ENCODE measurements at regions not wholly inside any gene's neighbourhood (a gene's known extent, or its start where the extent isn't known, plus 50 kb on each side); places are given as distances from the start of the nearest gene placed in this dataset.

- DNase-seq, result no peak
These were observed 497.4 kb downstream of the RPS24 start for GRCh38 chr10:78531088-78531487.

GRCh38 chr10:78532480-78533042, 498.9 kb downstream of the RPS24 start:
- DNase-seq, result no peak

DNA sequence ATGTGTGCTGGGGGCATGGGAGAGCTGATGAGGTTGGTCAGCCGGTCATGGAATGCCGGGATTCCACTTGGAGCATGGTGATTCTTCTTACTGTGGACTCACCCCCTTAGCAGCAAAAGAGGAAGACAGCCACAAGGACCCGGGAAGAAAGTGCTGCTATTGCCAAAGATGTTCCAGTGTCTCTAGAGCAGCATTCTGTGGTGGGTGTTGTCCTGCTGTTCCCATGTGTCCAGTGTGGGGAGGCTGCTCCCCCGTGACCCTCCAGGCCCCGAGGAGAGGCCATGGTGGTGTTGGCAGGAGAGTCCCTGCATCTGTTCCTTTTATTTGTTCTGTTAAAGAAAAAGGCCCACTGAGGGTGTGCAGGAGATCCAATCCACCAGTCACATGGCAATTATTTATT, 499.4 kb downstream of the RPS24 start:
- no peak for DNase-seq

DNA sequence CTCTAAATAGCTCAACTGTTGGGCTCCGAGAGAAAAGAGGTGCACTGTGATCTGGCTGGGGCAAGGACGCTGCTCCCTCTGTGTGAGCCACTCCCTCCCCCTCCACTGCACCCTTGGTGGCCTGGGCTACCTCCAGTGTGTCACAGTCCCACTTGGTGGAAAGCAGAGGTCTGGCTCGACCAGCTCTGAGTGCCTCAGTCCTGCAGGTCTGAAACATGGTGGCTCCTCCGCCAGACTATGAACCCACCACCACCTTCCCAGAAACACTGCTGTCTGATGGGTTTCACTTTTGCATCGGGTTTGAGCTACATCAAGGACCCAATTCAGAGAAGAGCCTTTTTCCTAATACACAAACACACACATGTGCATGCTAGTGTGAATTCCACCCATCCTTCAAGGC, 500.1 kb downstream of the RPS24 start:
- DNase-seq, result no peak

GRCh38 chr10:78535716-78536218, 502.1 kb downstream of the RPS24 start:
- no peak for DNase-seq

DNA sequence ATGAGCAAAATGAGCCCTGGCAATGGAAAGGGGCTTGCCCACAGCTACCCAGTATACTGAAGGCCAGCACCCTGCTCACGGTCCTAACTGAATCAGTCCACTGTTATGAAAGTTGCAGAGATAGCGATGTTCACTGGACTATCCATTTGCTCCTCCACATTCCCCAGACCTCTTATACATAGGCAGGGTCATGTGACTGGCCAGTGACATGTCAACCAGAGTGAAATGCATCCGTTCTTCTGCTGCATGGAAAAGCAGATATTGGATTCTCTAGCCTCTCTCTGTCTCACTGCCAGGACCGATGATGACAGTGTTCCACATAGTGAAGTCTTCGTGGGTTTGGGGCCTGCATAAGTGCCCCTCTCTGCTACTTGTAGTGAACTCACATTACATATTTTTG, 503.4 kb downstream of the RPS24 start:
- DNase-seq, result no peak

DNA sequence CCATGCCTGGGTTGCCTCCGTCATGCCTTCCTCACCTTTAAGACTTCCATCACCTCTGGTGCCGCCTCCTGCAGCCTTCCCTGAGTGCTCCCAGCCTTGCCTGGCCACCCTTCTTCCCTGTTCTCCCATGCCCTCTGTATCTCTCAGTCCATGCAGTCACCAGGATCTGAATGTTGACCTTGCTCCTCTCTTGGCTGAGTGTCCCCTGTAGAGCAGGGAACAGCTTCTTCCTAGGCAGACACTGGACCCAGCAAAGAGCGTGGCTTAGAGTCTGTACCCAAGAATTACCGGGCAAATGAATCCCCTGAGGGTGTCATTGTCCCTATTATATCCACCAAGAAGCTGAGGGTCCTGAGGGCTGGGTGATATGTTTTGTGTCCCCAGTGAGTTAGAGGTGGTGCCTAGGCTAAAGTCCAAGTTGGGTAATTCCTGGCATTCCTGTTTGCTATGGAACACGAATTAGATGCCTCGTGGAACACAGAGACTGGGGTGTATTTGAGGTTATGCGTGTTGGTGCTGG, 505.6 kb downstream of the RPS24 start:
- no peak for DNase-seq

DNA sequence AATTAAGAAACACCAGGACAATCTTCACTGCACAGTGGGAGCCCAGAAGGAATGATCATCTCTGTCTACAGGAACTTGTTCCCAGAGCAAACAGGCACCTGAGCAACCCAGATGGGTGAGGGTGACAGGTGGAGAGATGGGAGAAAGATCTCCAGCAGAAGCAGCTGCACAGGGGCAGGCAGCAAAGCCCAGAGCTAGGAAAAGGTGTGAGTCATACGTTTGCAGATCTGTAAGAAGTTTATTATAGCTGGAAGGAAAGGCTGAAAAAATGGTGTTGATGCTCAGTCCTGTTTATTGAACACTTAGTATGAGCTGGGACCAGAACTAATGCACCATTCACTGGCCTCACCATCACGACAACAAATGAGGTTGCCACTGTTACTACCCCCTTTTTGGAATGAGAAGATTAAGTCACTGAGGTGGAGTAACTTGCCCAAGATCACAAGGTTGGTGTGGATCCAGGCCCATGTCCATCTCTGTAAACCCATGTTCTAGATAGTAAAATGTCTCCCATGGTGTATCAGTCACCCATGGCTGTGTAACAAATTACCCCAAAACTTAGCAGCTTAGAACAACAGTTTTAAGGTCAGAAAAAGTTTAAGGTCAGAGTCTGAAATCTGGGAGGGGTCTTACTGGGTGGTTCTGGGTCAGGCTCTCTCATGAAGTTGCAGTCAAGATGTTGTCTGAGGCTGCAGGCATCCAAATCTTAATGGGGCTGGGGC, 506.9 kb downstream of the RPS24 start:
- no peak for DNase-seq

DNA sequence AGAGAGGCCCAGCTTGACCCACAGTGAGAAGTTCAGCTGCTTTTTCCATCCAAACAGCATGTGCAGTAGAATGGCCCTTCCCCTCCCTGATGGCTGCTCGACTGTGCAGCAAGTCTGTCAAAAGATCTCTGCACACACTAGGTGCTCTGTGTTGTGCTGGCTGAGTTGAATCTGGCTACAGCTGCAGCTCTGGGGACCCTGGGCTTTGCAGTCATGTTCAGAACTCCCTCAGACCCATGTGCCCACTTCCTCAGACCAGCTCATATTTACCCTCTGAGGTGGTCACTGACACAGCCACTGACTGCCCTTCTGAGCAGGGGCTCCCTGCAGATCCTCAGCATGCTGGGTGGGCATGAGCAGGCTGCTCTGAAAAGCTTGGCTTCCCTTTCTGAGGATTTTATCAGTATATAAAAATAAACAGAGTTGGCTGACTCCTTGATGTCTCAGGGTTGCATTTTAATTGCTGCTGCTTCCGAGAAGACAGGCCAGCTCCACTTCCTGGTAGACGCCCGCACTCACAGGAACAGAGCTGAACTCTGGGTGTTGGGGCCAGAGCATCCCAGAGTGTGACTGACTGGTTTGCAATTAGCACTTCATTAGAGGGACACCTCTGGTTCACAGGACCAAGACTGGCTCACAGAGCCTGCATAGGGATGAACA, 507.9 kb downstream of the RPS24 start:
- no peak for DNase-seq

DNA sequence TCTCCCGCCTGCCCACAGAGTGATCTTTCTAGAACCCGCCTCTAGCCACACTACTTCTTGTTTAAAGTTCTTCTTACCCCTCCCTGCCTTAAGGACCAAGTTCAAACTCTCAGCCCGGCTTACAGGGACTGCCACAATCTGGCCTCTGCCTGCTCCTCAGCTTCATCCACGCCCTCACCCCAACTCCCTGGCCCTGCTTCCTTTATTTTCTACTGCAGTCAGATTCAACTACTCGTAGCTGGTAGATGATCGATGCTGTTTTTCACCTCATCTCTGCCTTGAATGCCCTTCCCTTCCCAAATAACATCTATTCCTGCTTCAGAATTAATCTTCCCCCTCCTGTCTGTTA, 508.5 kb downstream of the RPS24 start:
- no peak for DNase-seq

- DNase-seq, result no peak
These were observed 508.9 kb downstream of the RPS24 start for GRCh38 chr10:78542521-78542920.

DNA sequence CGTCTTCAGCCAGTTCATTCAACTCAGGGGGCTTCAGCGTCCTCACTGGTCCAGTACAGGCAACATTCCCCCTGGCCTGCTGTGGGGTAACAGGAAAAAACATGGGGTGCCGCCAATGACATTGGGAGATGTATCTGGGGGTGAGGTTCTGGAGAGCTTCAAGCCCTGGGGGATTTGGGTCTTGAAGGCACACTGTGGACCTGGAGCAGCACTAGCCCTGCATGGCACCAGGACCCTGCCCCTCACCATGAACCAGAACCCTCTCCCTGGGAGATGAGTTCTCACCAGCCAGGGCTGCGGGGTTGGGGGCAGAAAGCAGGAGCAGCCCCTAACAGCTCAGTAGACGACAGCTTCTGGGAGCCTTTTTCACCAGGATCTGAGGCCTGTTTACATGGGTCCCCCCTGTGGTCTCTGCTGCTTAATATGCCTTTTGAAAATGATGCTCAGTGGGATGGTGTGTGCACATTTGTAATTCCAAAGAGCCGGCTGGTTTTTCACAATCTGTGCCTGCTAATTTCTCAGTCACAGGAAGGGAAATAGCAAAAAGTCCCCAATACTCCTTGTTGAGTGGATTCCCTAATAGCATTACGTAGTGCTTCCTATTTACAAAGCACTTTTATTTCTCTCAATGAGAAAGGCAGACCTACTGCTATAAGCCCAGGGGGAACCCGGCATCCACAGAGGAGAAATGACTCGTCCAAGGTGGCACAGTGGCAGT, 509.5 kb downstream of the RPS24 start:
- DNase-seq, result no peak

DNA sequence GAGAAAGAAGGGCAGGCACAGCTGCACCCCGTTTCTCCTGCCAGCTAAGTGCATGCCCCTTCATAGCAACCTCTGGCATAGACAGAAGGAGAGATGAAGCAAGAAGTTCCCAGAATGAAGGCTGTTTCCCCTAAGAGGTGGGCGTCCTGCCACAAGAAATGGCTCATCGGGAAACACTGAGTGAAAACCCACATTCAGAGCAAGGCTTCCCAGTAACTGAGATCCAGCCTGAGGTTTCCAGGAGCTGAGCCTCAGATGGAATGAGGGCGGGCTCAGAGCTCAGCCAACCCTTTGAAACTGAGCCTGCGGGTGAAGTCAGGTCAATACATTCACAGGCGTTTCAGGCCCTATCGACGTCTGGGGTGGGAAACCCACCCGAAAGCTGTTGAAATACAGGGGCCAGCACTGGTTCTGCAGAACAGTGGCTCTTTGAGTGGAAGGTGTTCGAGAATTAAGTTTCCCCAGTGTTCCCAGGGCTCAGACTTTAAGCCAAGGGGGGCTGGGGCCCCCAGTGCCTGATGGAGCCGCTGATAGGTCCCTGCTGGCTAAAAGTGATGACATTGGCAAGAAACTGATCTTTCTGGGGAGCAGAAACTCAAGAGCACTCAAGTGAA, 510.2 kb downstream of the RPS24 start:
- peak; percentile 39 for DNase-seq

DNA sequence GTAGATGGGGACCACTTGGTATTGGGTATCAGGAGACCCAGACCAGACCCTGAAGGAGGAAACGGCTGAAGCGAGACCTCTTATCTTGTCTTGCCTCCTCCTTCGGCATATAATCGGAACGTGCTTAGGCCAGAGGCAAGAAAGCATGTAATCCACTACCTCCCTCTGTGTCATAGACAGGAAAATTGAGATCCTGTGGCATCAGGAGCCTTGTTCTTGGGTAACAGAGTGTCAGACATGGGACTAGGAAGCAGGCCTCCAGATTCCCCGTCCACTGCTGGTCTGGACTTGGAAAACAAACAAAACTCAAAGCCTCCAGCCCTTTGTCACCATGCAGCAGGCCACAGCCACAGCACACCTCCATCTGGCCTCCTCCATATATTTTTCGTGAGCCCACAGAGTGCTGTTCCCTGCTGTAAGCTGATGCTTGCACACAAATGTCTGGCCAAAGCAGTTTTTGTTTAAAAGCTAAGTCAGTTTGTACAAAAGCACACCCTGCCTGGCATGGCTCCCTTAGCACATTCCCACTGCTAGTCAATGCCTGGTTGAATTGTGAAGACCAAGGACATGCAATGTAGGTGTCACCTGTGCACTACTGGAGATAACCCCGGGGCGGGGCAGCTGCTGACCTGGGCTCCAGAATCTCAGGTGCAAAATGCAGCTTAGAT, 510.9 kb downstream of the RPS24 start:
- no peak for DNase-seq

GRCh38 chr10:78545756-78546155, 512.1 kb downstream of the RPS24 start:
- no peak for DNase-seq

DNA sequence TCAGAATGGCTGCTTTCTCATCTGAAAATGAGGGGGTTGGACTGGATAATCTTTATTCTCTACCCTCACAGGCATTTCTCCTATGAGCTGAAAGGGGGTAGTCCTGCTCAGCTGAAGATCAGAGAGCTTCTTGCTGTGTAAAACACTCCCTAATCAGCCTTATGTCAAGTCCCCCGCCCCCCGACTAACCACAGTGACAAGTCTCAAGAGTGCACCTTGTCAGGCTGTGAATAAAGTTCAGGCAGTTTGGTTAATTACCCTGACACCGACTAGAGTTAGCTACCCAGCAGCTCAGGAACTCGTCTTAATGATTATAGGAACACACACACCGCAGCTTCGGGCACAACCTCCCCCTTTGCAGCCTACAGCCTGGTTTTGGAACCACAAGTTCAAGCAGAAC, 513.7 kb downstream of the RPS24 start:
- DNase-seq, result no peak

DNA sequence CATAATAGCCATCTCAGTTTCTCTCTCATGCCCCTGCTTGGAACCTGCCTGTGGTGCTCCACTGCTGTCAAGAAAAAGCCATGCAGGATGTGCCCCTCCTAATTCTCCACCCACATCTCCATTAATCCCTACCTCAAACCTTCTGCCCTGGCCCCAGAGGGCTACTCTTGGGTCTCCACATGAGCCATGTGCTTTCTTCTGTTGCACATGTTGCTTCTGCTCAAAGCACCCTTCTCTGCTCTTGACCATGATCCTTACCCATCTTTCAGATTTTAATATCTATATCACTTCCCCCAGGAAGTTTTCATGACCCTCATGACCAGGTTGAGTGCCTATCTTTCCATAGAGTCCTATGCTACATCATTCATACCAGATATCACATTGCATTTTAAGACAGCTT, 514.2 kb downstream of the RPS24 start:
- no peak for DNase-seq

GRCh38 chr10:78548369-78548768, 514.7 kb downstream of the RPS24 start:
- DNase-seq, result no peak

DNA sequence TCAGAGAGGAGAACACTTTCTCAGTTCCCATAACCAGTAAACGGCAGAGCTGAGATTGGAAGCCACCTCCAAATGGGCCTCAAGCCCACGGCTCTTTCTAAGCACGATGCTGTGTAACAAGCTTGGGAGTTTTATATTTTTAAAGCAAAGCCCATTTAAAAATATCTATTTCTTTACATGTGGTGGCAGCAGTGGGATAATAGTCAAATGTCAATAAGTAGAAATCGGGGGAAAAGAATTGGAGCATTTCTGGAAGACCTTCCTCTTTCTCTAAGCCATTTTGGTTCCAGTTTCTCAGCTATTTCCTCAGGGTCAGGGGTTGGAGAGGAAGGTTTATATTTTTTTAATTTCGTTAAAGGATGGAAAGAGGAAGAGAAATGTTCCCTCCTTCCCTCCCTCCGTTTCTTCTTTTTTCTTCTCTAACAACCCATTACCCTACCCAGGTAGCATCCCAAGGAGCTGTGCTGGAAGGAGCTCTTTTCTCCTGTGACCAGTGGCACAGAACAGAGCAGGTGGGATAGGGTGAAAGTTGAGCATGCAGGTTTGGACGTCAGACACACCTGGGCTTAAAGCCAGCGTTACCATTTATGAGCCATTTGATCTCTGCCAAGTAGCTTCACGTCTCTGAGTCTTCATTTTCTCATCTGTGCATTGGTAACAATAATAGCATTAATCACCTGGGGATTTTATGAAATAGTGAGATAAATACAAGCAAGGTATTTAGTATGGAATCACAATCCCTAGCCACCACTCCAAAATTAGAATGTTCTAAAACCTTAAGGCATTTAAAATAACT, 515.7 kb downstream of the RPS24 start:
- DNase-seq, result no peak

- no peak for DNase-seq
These were observed 516.4 kb downstream of the RPS24 start for GRCh38 chr10:78550090-78550489.

GRCh38 chr10:78550716-78551115, 517.1 kb downstream of the RPS24 start:
- no peak for DNase-seq

Data from stimulated activated CD8-positive, alpha-beta memory T cell treated with anti-CD3 and anti-CD28 coated beads, Interleukin-4, amount 100 ng/mL, for 48 hours (primary cell).